Mesodermal cell (in vitro differentiated cells): ENCODE measurements at regions not wholly inside any gene's neighbourhood (a gene's known extent, or its start where the extent isn't known, plus 50 kb on each side); places are given as distances from the start of the nearest gene placed in this dataset.

ENCODE experiments used
- H3K27ac ChIP-seq: 2 replicates; pipeline ENCODE4 v1.7.0; 2013; ENCODE audit warnings: mild to moderate bottlenecking, low read depth, low read length, moderate library complexity; ENCODE audit not compliant: severe bottlenecking
- H3K36me3 ChIP-seq: 2 replicates; pipeline ENCODE4 v1.7.1; 2013; ENCODE audit warnings: mild to moderate bottlenecking, low read length, moderate library complexity; ENCODE audit not compliant: control insufficient read depth, insufficient read depth
- H3K4me1 ChIP-seq: one replicate; pipeline ENCODE4 v1.7.1; 2013; ENCODE audit warnings: mild to moderate bottlenecking, low read length; ENCODE audit not compliant: insufficient read depth, control insufficient read depth, poor library complexity, severe bottlenecking
- H3K4me3 ChIP-seq: 2 replicates; pipeline ENCODE4 v1.7.0; 2013; ENCODE audit warnings: low read length, control low read depth, mild to moderate bottlenecking; ENCODE audit not compliant: insufficient read depth, poor library complexity, severe bottlenecking; ENCODE audit errors: extremely low read depth
- H3K9me3 ChIP-seq: 2 replicates; pipeline ENCODE4 v1.7.1; 2013; ENCODE audit warnings: mild to moderate bottlenecking, low read length, moderate library complexity; ENCODE audit not compliant: control insufficient read depth
- WGBS, 2 experiments: methylation state at CpG; one replicate each; pipeline ENCODE4 v1.1.5; 2013; ENCODE audit warnings: missing lambda C conversion rate in 2 of 2; ENCODE audit not compliant: insufficient coverage in 2 of 2; 5-methylcytosine and 5-hydroxymethylcytosine counted together

GRCh38 chr6:139600919-139601475 lies 226.5 kb upstream of the CITED2 start:
- Histone ChIP-seq H3K9me3 (no peaks in the 10 kb centered on the region), H3K27ac (no peak overlapping the region), H3K4me3 (no peak overlapping the region), H3K36me3 (no peaks in the 10 kb centered on the region), H3K4me1 (peaks cover 20% of the 10 kb centered on the region)
- 100% methylated on average over 1 to 2 of the region's 2 CpGs for WGBS, 2 experiments

GRCh38 chr6:139600343-139600742 lies 225.9 kb upstream of the CITED2 start:
- WGBS, 2 experiments: 82 to 100% methylated on average over 2 of the region's 3 CpGs
- Histone ChIP-seq H3K4me1 (peaks cover 20% of the 10 kb centered on the region), H3K9me3 (no peaks in the 10 kb centered on the region), H3K27ac (no peak overlapping the region), H3K4me3 (no peak overlapping the region), H3K36me3 (no peaks in the 10 kb centered on the region)

- Histone ChIP-seq H3K4me3 (no peak overlapping the region), H3K36me3 (no peaks in the 10 kb centered on the region), H3K9me3 (no peaks in the 10 kb centered on the region), H3K4me1 (peaks cover 14% of the 10 kb centered on the region), H3K27ac (peak overlapping the region; percentile 24)
- WGBS, 2 experiments: 75 to 78% methylated on average over 2 to 4 of the region's 7 CpGs
These were observed 223.6 kb upstream of the CITED2 start for GRCh38 chr6:139597771-139598755.

GRCh38 chr6:139597087-139597763 lies 222.8 kb upstream of the CITED2 start:
- Histone ChIP-seq H3K4me3 (no peak overlapping the region), H3K27ac (peak overlapping the region; percentile 24), H3K9me3 (no peaks in the 10 kb centered on the region), H3K4me1 (peaks cover 6% of the 10 kb centered on the region), H3K36me3 (no peaks in the 10 kb centered on the region)
- WGBS, 2 experiments: 100% methylated on average over 1 of the region's 1 CpG

- WGBS, 2 experiments: 100% methylated on average over 1 of the region's 3 CpGs; no CpG with 5 or more reads in 1 of the 2 experiments
- Histone ChIP-seq H3K36me3 (no peaks in the 10 kb centered on the region), H3K4me1 (peaks cover 7% of the 10 kb centered on the region), H3K9me3 (no peaks in the 10 kb centered on the region), H3K27ac (no peak overlapping the region), H3K4me3 (no peak overlapping the region)
These were observed 220.7 kb upstream of the CITED2 start for GRCh38 chr6:139595183-139595582.

- peaks cover 14% of the 10 kb centered on the region for H3K4me1 ChIP-seq
- H3K27ac ChIP-seq: no peak overlapping the region
- no peaks in the 10 kb centered on the region for H3K9me3 ChIP-seq
- H3K4me3 ChIP-seq: no peak overlapping the region
- H3K36me3 ChIP-seq: no peaks in the 10 kb centered on the region
- 86 to 100% methylated on average over 2 of the region's 8 CpGs for WGBS, 2 experiments
These were observed 220.0 kb upstream of the CITED2 start for GRCh38 chr6:139594333-139594965.

- no peak overlapping the region for H3K4me3 ChIP-seq
- H3K36me3 ChIP-seq: no peaks in the 10 kb centered on the region
- no CpG with 5 or more reads among the region's 3 CpGs for WGBS, 2 experiments
- H3K9me3 ChIP-seq: no peaks in the 10 kb centered on the region
- no peak overlapping the region for H3K27ac ChIP-seq
- peaks cover 28% of the 10 kb centered on the region for H3K4me1 ChIP-seq
These were observed 218.6 kb upstream of the CITED2 start for GRCh38 chr6:139593081-139593480.

GRCh38 chr6:139592011-139592410 lies 217.6 kb upstream of the CITED2 start:
- H3K27ac ChIP-seq: no peak overlapping the region
- H3K9me3 ChIP-seq: no peaks in the 10 kb centered on the region
- no peak overlapping the region for H3K4me3 ChIP-seq
- WGBS, 2 experiments: no CpG with 5 or more reads among the region's 1 CpG
- no peaks in the 10 kb centered on the region for H3K36me3 ChIP-seq
- H3K4me1 ChIP-seq: peaks cover 24% of the 10 kb centered on the region

GRCh38 chr6:139591075-139591865 lies 216.8 kb upstream of the CITED2 start:
- peaks cover 32% of the 10 kb centered on the region for H3K4me1 ChIP-seq
- H3K36me3 ChIP-seq: no peaks in the 10 kb centered on the region
- no peak overlapping the region for H3K27ac ChIP-seq
- no peaks in the 10 kb centered on the region for H3K9me3 ChIP-seq
- no peak overlapping the region for H3K4me3 ChIP-seq
- WGBS, 2 experiments: 75 to 100% methylated on average over 1 of the region's 4 CpGs

- Histone ChIP-seq H3K36me3 (no peaks in the 10 kb centered on the region), H3K9me3 (no peaks in the 10 kb centered on the region), H3K27ac (no peak overlapping the region), H3K4me3 (no peak overlapping the region), H3K4me1 (peaks cover 37% of the 10 kb centered on the region)
- 100% methylated on average over 1 of the region's 1 CpG; no CpG with 5 or more reads in 1 of the 2 experiments for WGBS, 2 experiments
These were observed 215.8 kb upstream of the CITED2 start for GRCh38 chr6:139590206-139590605.
